GM18520 (cell line): ENCODE measurements at regions not wholly inside any gene's neighbourhood (a gene's known extent, or its start where the extent isn't known, plus 50 kb on each side); places are given as distances from the start of the nearest gene placed in this dataset.
"Not testable (repeated sequence)": the region's sequence is repeated elsewhere in the genome, so short reads cannot be mapped to it uniquely, and the experiment has no call there.

Source experiments
- ATAC-seq: cut with Tn5 transposase; IDR thresholded peaks from one replicate; pipeline ENCODE4 v1.9.1; 2021; ENCODE audit not compliant: unreplicated experiment

GRCh38 chr17:33932996-33933395 lies 322.1 kb upstream of the CCL2 start:
- no peak for ATAC-seq

- ATAC-seq: no peak
Observed at GRCh38 chr17:33933576-33933975, 321.5 kb upstream of the CCL2 start.

- no peak for ATAC-seq
Observed at GRCh38 chr17:33934696-33935095, 320.4 kb upstream of the CCL2 start.

- ATAC-seq: no peak
Observed at GRCh38 chr17:33935822-33936221, 319.3 kb upstream of the CCL2 start.

GRCh38 chr17:33936764-33937163 lies 318.3 kb upstream of the CCL2 start:
- ATAC-seq: no peak

GRCh38 chr17:33939959-33940358 lies 315.1 kb upstream of the CCL2 start:
- ATAC-seq: no peak

- no peak for ATAC-seq
Observed at GRCh38 chr17:33940769-33941370, 314.2 kb upstream of the CCL2 start.

GRCh38 chr17:33941744-33942143 lies 313.3 kb upstream of the CCL2 start:
- ATAC-seq: no peak

- no peak for ATAC-seq
Observed at GRCh38 chr17:33942414-33942813, 312.7 kb upstream of the CCL2 start.

GRCh38 chr17:33944412-33944811 lies 310.7 kb upstream of the CCL2 start:
- ATAC-seq: no peak

GRCh38 chr17:33944826-33945225 lies 310.3 kb upstream of the CCL2 start:
- no peak for ATAC-seq

GRCh38 chr17:33945646-33946546 lies 309.2 kb upstream of the CCL2 start:
- ATAC-seq: no peak

- ATAC-seq: no peak
Observed at GRCh38 chr17:33947762-33948161, 307.3 kb upstream of the CCL2 start.

- no peak for ATAC-seq
Observed at GRCh38 chr17:33948309-33948708, 306.8 kb upstream of the CCL2 start.

- ATAC-seq: no peak
Observed at GRCh38 chr17:33949100-33949499, 306.0 kb upstream of the CCL2 start.

GRCh38 chr17:33950061-33950460 lies 305.0 kb upstream of the CCL2 start:
- ATAC-seq: no peak

GRCh38 chr17:33952425-33952824 lies 302.7 kb upstream of the CCL2 start:
- ATAC-seq: no peak

- no peak for ATAC-seq
Observed at GRCh38 chr17:33954597-33954996, 300.5 kb upstream of the CCL2 start.

- ATAC-seq: no peak
Observed at GRCh38 chr17:33955461-33955860, 299.6 kb upstream of the CCL2 start.

- not testable (repeated sequence) for ATAC-seq
Observed at GRCh38 chr17:33959098-33959497, 296.0 kb upstream of the CCL2 start.

GRCh38 chr17:33962857-33963655 lies 292.0 kb upstream of the CCL2 start:
- no peak for ATAC-seq
